WTC11 (cell line): ENCODE measurements at regions not wholly inside any gene's neighbourhood (a gene's known extent, or its start where the extent isn't known, plus 50 kb on each side); places are given as distances from the start of the nearest gene placed in this dataset.

Experiments
- ATF1 ChIP-seq: sonication (generic); formaldehyde crosslinking; IDR thresholded peaks from 2 replicates; pipeline ENCODE4 v1.8.1; 2023; ENCODE audit warnings: mild to moderate bottlenecking, moderate library complexity, missing genetic modification reagents
- ELF4 ChIP-seq: sonication (generic); formaldehyde crosslinking; IDR thresholded peaks from 2 replicates; pipeline ENCODE4 v1.8.1; 2022; ENCODE audit warnings: low read depth, mild to moderate bottlenecking, moderate library complexity, missing genetic modification reagents
- ETV6 ChIP-seq: sonication (generic); formaldehyde crosslinking; IDR thresholded peaks from 2 replicates; pipeline ENCODE4 v1.8.1; 2022; ENCODE audit warnings: mild to moderate bottlenecking, missing genetic modification reagents
- JUN ChIP-seq: sonication (generic); formaldehyde crosslinking; IDR thresholded peaks from 2 replicates; pipeline ENCODE4 v1.8.0; 2023; ENCODE audit warnings: mild to moderate bottlenecking, missing genetic modification reagents
- MYBL2 ChIP-seq: sonication (generic); formaldehyde crosslinking; IDR thresholded peaks from 2 replicates; pipeline ENCODE4 v1.8.1; 2023; ENCODE audit warnings: mild to moderate bottlenecking, moderate library complexity, missing genetic modification reagents
- RELA ChIP-seq: sonication (generic); formaldehyde crosslinking; IDR thresholded peaks from 2 replicates; pipeline ENCODE4 v1.8.1; 2022; ENCODE audit warnings: missing genetic modification reagents, mild to moderate bottlenecking, borderline replicate concordance
- TEAD4 ChIP-seq: sonication (generic); formaldehyde crosslinking; IDR thresholded peaks from 2 replicates; pipeline ENCODE4 v1.8.0; 2022; ENCODE audit warnings: mild to moderate bottlenecking, missing genetic modification reagents
- ZNF121 ChIP-seq: sonication (generic); formaldehyde crosslinking; IDR thresholded peaks from 2 replicates; pipeline ENCODE4 v1.8.0; 2023; ENCODE audit warnings: missing genetic modification reagents
- ZNF416 ChIP-seq: fragments of 250-450 bp; sonication (Bioruptor Pico); IDR thresholded peaks from 2 replicates; pipeline ENCODE4 v1.9.0; 2021; ENCODE audit warnings: mild to moderate bottlenecking, inconsistent platforms
- TF ChIP-seq, protein P1 (sequence below): sonication (generic); formaldehyde crosslinking; IDR thresholded peaks from 2 replicates; pipeline ENCODE4 v1.8.1; 2023; ENCODE audit warnings: mild to moderate bottlenecking, missing genetic modification reagents
- TF ChIP-seq, protein P2 (sequence below): fragments of 200-600 bp; IDR thresholded peaks from 2 replicates; pipeline ENCODE4 v1.8.0; 2022; ENCODE audit warnings: antibody characterized with exemption
- TF ChIP-seq, protein P3 (sequence below): fragments of 250-450 bp; sonication (Bioruptor Pico); IDR thresholded peaks from 2 replicates; pipeline ENCODE4 v2.1.2; 2022; ENCODE audit warnings: mild to moderate bottlenecking, moderate library complexity
- TF ChIP-seq, protein P4 (sequence below): sonication (generic); formaldehyde crosslinking; IDR thresholded peaks from 2 replicates; pipeline ENCODE4 v1.8.1; 2022; ENCODE audit warnings: low read depth, missing genetic modification reagents, borderline replicate concordance
- TF ChIP-seq, protein P5 (sequence below): sonication (generic); formaldehyde crosslinking; IDR thresholded peaks from 2 replicates; pipeline ENCODE4 v1.8.0; 2022; ENCODE audit warnings: mild to moderate bottlenecking, missing genetic modification reagents

DNA sequence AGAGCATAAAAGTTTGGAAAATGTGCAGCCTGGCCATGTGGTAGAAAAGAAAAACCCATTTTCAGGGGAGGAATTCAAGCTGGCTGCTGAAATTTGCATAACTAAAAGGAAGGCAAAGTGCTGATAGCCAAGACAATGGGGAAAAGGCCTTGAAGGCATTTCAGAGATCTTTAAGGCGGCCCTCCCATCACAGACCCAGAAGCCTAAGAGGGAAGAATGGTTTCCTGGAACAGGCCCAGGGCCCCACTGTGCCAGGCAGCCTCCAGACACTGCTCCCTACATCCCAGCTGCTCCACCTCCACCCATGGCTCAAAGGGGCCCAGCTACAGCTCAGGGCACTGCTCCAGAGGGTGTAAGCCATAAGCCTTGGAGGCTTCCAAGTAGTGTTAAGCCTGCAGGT is 158.0 kb upstream of the PRDX4 start:
- TF ChIP-seq, protein P1, sequence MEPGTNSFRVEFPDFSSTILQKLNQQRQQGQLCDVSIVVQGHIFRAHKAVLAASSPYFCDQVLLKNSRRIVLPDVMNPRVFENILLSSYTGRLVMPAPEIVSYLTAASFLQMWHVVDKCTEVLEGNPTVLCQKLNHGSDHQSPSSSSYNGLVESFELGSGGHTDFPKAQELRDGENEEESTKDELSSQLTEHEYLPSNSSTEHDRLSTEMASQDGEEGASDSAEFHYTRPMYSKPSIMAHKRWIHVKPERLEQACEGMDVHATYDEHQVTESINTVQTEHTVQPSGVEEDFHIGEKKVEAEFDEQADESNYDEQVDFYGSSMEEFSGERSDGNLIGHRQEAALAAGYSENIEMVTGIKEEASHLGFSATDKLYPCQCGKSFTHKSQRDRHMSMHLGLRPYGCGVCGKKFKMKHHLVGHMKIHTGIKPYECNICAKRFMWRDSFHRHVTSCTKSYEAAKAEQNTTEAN (CRISPR knock-in tag), result no peak
- TF ChIP-seq, protein P2, sequence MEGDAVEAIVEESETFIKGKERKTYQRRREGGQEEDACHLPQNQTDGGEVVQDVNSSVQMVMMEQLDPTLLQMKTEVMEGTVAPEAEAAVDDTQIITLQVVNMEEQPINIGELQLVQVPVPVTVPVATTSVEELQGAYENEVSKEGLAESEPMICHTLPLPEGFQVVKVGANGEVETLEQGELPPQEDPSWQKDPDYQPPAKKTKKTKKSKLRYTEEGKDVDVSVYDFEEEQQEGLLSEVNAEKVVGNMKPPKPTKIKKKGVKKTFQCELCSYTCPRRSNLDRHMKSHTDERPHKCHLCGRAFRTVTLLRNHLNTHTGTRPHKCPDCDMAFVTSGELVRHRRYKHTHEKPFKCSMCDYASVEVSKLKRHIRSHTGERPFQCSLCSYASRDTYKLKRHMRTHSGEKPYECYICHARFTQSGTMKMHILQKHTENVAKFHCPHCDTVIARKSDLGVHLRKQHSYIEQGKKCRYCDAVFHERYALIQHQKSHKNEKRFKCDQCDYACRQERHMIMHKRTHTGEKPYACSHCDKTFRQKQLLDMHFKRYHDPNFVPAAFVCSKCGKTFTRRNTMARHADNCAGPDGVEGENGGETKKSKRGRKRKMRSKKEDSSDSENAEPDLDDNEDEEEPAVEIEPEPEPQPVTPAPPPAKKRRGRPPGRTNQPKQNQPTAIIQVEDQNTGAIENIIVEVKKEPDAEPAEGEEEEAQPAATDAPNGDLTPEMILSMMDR, result no peak
- TF ChIP-seq, protein P3, sequence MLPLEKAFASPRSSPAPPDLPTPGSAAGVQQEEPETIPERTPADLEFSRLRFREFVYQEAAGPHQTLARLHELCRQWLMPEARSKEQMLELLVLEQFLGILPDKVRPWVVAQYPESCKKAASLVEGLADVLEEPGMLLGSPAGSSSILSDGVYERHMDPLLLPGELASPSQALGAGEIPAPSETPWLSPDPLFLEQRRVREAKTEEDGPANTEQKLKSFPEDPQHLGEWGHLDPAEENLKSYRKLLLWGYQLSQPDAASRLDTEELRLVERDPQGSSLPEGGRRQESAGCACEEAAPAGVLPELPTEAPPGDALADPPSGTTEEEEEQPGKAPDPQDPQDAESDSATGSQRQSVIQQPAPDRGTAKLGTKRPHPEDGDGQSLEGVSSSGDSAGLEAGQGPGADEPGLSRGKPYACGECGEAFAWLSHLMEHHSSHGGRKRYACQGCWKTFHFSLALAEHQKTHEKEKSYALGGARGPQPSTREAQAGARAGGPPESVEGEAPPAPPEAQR, result no peak
- TF ChIP-seq ELF4 (no peak), ETV6 (0 out of 2 replicates have a peak, but pooled peaks have one; percentile 37), ZNF416 (no peak), ATF1 (no peak), JUN (CRISPR knock-in tag) (no peak), TEAD4 (CRISPR knock-in tag) (no peak), RELA (CRISPR knock-in tag) (no peak), ZNF121 (no peak), MYBL2 (no peak)
- TF ChIP-seq, protein P4, sequence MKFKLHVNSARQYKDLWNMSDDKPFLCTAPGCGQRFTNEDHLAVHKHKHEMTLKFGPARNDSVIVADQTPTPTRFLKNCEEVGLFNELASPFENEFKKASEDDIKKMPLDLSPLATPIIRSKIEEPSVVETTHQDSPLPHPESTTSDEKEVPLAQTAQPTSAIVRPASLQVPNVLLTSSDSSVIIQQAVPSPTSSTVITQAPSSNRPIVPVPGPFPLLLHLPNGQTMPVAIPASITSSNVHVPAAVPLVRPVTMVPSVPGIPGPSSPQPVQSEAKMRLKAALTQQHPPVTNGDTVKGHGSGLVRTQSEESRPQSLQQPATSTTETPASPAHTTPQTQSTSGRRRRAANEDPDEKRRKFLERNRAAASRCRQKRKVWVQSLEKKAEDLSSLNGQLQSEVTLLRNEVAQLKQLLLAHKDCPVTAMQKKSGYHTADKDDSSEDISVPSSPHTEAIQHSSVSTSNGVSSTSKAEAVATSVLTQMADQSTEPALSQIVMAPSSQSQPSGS, result no peak
- TF ChIP-seq, protein P5, sequence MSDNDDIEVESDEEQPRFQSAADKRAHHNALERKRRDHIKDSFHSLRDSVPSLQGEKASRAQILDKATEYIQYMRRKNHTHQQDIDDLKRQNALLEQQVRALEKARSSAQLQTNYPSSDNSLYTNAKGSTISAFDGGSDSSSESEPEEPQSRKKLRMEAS (CRISPR knock-in tag), result no peak
